ENCODE measurements at regions not wholly inside any gene's neighbourhood (a gene's known extent, or its start where the extent isn't known, plus 50 kb on each side); places are given as distances from the start of the nearest gene placed in this dataset.
"Not testable (repeated sequence)": the region's sequence is repeated elsewhere in the genome, so short reads cannot be mapped to it uniquely, and the experiment has no call there.

GRCh38 chr1:219326843-219327242 is 153.2 kb downstream of the LYPLAL1 start:
- no peak overlapping the region for H3K4me3 ChIP-seq (ENCODE audit: low read depth, low read length)
- DNase-seq (ENCODE audit: low read depth) = no peak

GRCh38 chr1:219325368-219325742 is 151.7 kb downstream of the LYPLAL1 start:
- TF ChIP-seq CTCF (conservative IDR thresholded peaks at IDR 0.05; ENCODE audit: low read depth, low read length) = no peak
- DNase-seq (ENCODE audit: low read depth) = no peak
- H3K4me3 ChIP-seq (ENCODE audit: low read depth, low read length) = no peak overlapping the region

More at GRCh38 chr1:219326843-219327242, 153.2 kb downstream of the LYPLAL1 start:
- TF ChIP-seq CTCF (conservative IDR thresholded peaks at IDR 0.05; ENCODE audit: low read depth, low read length) = no peak

- DNase-seq (ENCODE audit: low read depth) = peak; percentile 92
- no peak overlapping the region for H3K4me3 ChIP-seq (ENCODE audit: low read depth, low read length)
- TF ChIP-seq CTCF (conservative IDR thresholded peaks at IDR 0.05; ENCODE audit: low read depth, low read length) = no peak
Observed at GRCh38 chr1:219324629-219325367, 151.1 kb downstream of the LYPLAL1 start.

- no peak for TF ChIP-seq CTCF (conservative IDR thresholded peaks at IDR 0.05; ENCODE audit: low read depth, low read length)
- DNase-seq (ENCODE audit: low read depth) = no peak
- no peak overlapping the region for H3K4me3 ChIP-seq (ENCODE audit: low read depth, low read length)
Observed at GRCh38 chr1:219324171-219324570, 150.5 kb downstream of the LYPLAL1 start.

GRCh38 chr1:219323426-219323825 is 149.7 kb downstream of the LYPLAL1 start:
- H3K4me3 ChIP-seq (ENCODE audit: low read depth, low read length) = no peak overlapping the region
- TF ChIP-seq CTCF (conservative IDR thresholded peaks at IDR 0.05; ENCODE audit: low read depth, low read length) = no peak
- peak; percentile 63 for DNase-seq (ENCODE audit: low read depth)

GRCh38 chr1:219322766-219323165 is 149.1 kb downstream of the LYPLAL1 start:
- peak; percentile 59 for DNase-seq (ENCODE audit: low read depth)
- H3K4me3 ChIP-seq (ENCODE audit: low read depth, low read length) = no peak overlapping the region
- TF ChIP-seq CTCF (conservative IDR thresholded peaks at IDR 0.05; ENCODE audit: low read depth, low read length) = no peak

- not testable (repeated sequence) for H3K4me3 ChIP-seq (ENCODE audit: low read depth, low read length); DNase-seq (ENCODE audit: low read depth)
Observed at GRCh38 chr1:219320563-219320962, 146.9 kb downstream of the LYPLAL1 start.

Data from choroid plexus epithelial cell (primary cell).